Erythroblast (primary cell): ENCODE measurements at regions not wholly inside any gene's neighbourhood (a gene's known extent, or its start where the extent isn't known, plus 50 kb on each side); places are given as distances from the start of the nearest gene placed in this dataset.

Experiments used
- DNase-seq, 2 experiments: peaks; one replicate each; lab custom pipeline; 2025; lab: John Stamatoyannopoulos, UW
- GATA1 ChIP-seq: IDR thresholded peaks from 2 replicates; pipeline ENCODE4 v1.6.1; 2011; ENCODE audit warnings: low read depth, mild to moderate bottlenecking, control low read depth, low read length, moderate library complexity
- POLR2A ChIP-seq: IDR thresholded peaks from 2 replicates; pipeline ENCODE4 v1.6.1; 2011; ENCODE audit warnings: mild to moderate bottlenecking, low read length

- DNase-seq: no peak
- TF ChIP-seq GATA1 (no peak), POLR2A (no peak)
These were observed 1022.5 kb upstream of the ADGRL2 start for GRCh38 chr1:80778094-80778840.

GRCh38 chr1:80776266-80776665, 1024.5 kb upstream of the ADGRL2 start:
- DNase-seq: no peak
- TF ChIP-seq GATA1 (no peak), POLR2A (no peak)

GRCh38 chr1:80769208-80769750, 1031.5 kb upstream of the ADGRL2 start:
- DNase-seq: no peak
- no peak for TF ChIP-seq GATA1
- no peak for TF ChIP-seq POLR2A

GRCh38 chr1:80767711-80768110, 1033.0 kb upstream of the ADGRL2 start:
- DNase-seq: no peak
- TF ChIP-seq POLR2A (no peak), GATA1 (no peak)

GRCh38 chr1:80759354-80759753, 1041.4 kb upstream of the ADGRL2 start:
- DNase-seq: no peak
- TF ChIP-seq POLR2A: no peak
- TF ChIP-seq GATA1: no peak

GRCh38 chr1:80755944-80756343, 1044.8 kb upstream of the ADGRL2 start:
- no peak for TF ChIP-seq GATA1
- no peak for TF ChIP-seq POLR2A
- no peak for DNase-seq

GRCh38 chr1:80751204-80751603, 1049.5 kb upstream of the ADGRL2 start:
- DNase-seq: no peak
- TF ChIP-seq GATA1 (no peak), POLR2A (no peak)

GRCh38 chr1:80731241-80731894, 1069.4 kb upstream of the ADGRL2 start:
- TF ChIP-seq GATA1 (no peak), POLR2A (no peak)
- no peak for DNase-seq

- no peak for DNase-seq
- no peak for TF ChIP-seq POLR2A
- TF ChIP-seq GATA1: no peak
These were observed 1078.1 kb upstream of the ADGRL2 start for GRCh38 chr1:80722611-80723010.

GRCh38 chr1:80706526-80706925, 1094.2 kb upstream of the ADGRL2 start:
- no peak for TF ChIP-seq POLR2A
- TF ChIP-seq GATA1: no peak

GRCh38 chr1:80678438-80678837, 1122.3 kb upstream of the ADGRL2 start:
- DNase-seq: no peak
- TF ChIP-seq GATA1 (no peak), POLR2A (no peak)

More at GRCh38 chr1:80706526-80706925, 1094.2 kb upstream of the ADGRL2 start:
- no peak for DNase-seq

GRCh38 chr1:80675454-80675853, 1125.3 kb upstream of the ADGRL2 start:
- DNase-seq: no peak
- TF ChIP-seq POLR2A: no peak
- no peak for TF ChIP-seq GATA1

GRCh38 chr1:80673935-80674597, 1126.7 kb upstream of the ADGRL2 start:
- TF ChIP-seq POLR2A (no peak), GATA1 (no peak)

GRCh38 chr1:80668372-80668771, 1132.4 kb upstream of the ADGRL2 start:
- no peak for DNase-seq

More at GRCh38 chr1:80673935-80674597, 1126.7 kb upstream of the ADGRL2 start:
- no peak for DNase-seq

More at GRCh38 chr1:80668372-80668771, 1132.4 kb upstream of the ADGRL2 start:
- TF ChIP-seq POLR2A (no peak), GATA1 (no peak)
